Neuronal stem cell (in vitro differentiated cells): ENCODE measurements at regions not wholly inside any gene's neighbourhood (a gene's known extent, or its start where the extent isn't known, plus 50 kb on each side); places are given as distances from the start of the nearest gene placed in this dataset.
A peak's percentile ranks its signal among the peaks of the same experiment; 100 is the strongest.

Experiments
- DNase-seq: peaks from one replicate; pipeline ENCODE4 v3.0.0-alpha.2; 2013; ENCODE audit warnings: low spot score
- H2AFZ ChIP-seq: one replicate; pipeline ENCODE4 v1.6.1; 2013; ENCODE audit warnings: mild to moderate bottlenecking, low read length, inconsistent platforms
- H2AK5ac ChIP-seq: 2 replicates; pipeline ENCODE4 v1.6.1; 2013; ENCODE audit warnings: low read depth, mild to moderate bottlenecking, inconsistent platforms, low read length, moderate library complexity, mixed read lengths
- H2BK120ac ChIP-seq: 2 replicates; pipeline ENCODE4 v1.6.1; 2013; ENCODE audit warnings: low read depth, mild to moderate bottlenecking, inconsistent platforms, low read length, moderate library complexity, mixed read lengths
- H2BK12ac ChIP-seq: one replicate; pipeline ENCODE4 v1.6.1; 2013; ENCODE audit warnings: low read length, inconsistent platforms
- H2BK15ac ChIP-seq: 2 replicates; pipeline ENCODE4 v1.6.1; 2013; ENCODE audit warnings: mild to moderate bottlenecking, low read length, inconsistent platforms, mixed read lengths
- H2BK5ac ChIP-seq: one replicate; pipeline ENCODE4 v1.6.1; 2013; ENCODE audit warnings: inconsistent platforms, mild to moderate bottlenecking, low read length, moderate library complexity
- H3K14ac ChIP-seq: one replicate; pipeline ENCODE4 v1.6.1; 2013; ENCODE audit warnings: low read length, inconsistent platforms
- H3K18ac ChIP-seq: 2 replicates; pipeline ENCODE4 v1.6.1; 2013; ENCODE audit warnings: low read length, inconsistent platforms
- H3K23ac ChIP-seq: 2 replicates; pipeline ENCODE4 v1.6.1; 2013; ENCODE audit warnings: low read depth, mild to moderate bottlenecking, mixed read lengths, low read length, inconsistent platforms; ENCODE audit not compliant: poor library complexity
- H3K27ac ChIP-seq: replicated peaks from 3 replicates; pipeline ENCODE4 v1.5.1; 2013; ENCODE audit warnings: low read length, inconsistent platforms
- H3K27me3 ChIP-seq, 3 experiments: 2 replicates each; pipeline ENCODE4 v1.6.1; 2013; ENCODE audit warnings: low read length in 3 of 3, mild to moderate bottlenecking in 2 of 3, inconsistent platforms in 1 of 3, low read depth in 1 of 3, mixed read lengths in 1 of 3, moderate library complexity in 1 of 3; ENCODE audit not compliant: control insufficient read depth in 3 of 3, insufficient read depth in 3 of 3
- H3K36me3 ChIP-seq, 2 donors: replicated peaks in 1 of 2; 2 replicates each; pipeline ENCODE4 v1.6.1; 2013; ENCODE audit warnings: low read length in 2 of 2; ENCODE audit not compliant: control insufficient read depth in 2 of 2, insufficient read depth in 2 of 2
- H3K4ac ChIP-seq: 2 replicates; pipeline ENCODE4 v1.6.1; 2013; ENCODE audit warnings: inconsistent platforms, mild to moderate bottlenecking, low read length, moderate library complexity
- H3K4me1 ChIP-seq, 2 donors: 1 replicate in 1 of 2; 2 replicates in 1 of 2; pipeline ENCODE4 v1.6.1; 2013; ENCODE audit warnings: low read length in 2 of 2, low read depth in 1 of 2; ENCODE audit not compliant: control insufficient read depth in 2 of 2, insufficient read depth in 1 of 2
- H3K4me2 ChIP-seq: one replicate; pipeline ENCODE4 v1.6.1; 2013; ENCODE audit warnings: mild to moderate bottlenecking, low read length, inconsistent platforms; ENCODE audit not compliant: insufficient read depth, poor library complexity, severe bottlenecking
- H3K4me3 ChIP-seq, 2 donors: 2 replicates each; pipeline ENCODE4 v1.5.1; 2013; ENCODE audit warnings: low read length in 2 of 2, mild to moderate bottlenecking in 2 of 2, inconsistent platforms in 1 of 2, moderate library complexity in 1 of 2
- H3K79me1 ChIP-seq: one replicate; pipeline ENCODE4 v1.6.1; 2013; ENCODE audit warnings: low read depth, mild to moderate bottlenecking, inconsistent platforms, low read length, moderate library complexity
- H3K9ac ChIP-seq: one replicate; pipeline ENCODE4 v1.6.1; 2013; ENCODE audit warnings: mild to moderate bottlenecking, low read depth, low read length, inconsistent platforms; ENCODE audit not compliant: poor library complexity
- H3K9me3 ChIP-seq, 2 donors: replicated peaks in 1 of 2; 2 replicates each; pipeline versions ENCODE3 to v1.6.1; 2013; ENCODE audit warnings: low read length in 2 of 2, mild to moderate bottlenecking in 2 of 2, inconsistent platforms in 1 of 2, low read depth in 1 of 2, mixed read lengths in 1 of 2, moderate library complexity in 1 of 2; ENCODE audit not compliant: control insufficient read depth in 2 of 2, insufficient read depth in 1 of 2
- H4K8ac ChIP-seq: one replicate; pipeline ENCODE4 v1.6.1; 2013; ENCODE audit warnings: low read depth, mild to moderate bottlenecking, inconsistent platforms, low read length, moderate library complexity
- H4K91ac ChIP-seq: one replicate; pipeline ENCODE4 v1.6.1; 2013; ENCODE audit warnings: low read length, low read depth, mild to moderate bottlenecking, inconsistent platforms; ENCODE audit not compliant: poor library complexity
- WGBS, 2 donors: extraction: QIAGEN DNeasy Blood & Tissue Kit; methylation state at CpG; one replicate each; pipeline ENCODE4 v1.1.7; 2013; ENCODE audit warnings: missing lambda C conversion rate in 2 of 2, mixed read lengths in 1 of 2; ENCODE audit not compliant: insufficient read length in 2 of 2, insufficient replicate concordance in 1 of 2; ENCODE audit errors: extremely low coverage in 2 of 2; 5-methylcytosine and 5-hydroxymethylcytosine counted together

- Histone ChIP-seq H3K4me3 (peak overlapping the region in 1 of 2 donors; percentile 40), H2BK5ac (no peak overlapping the region), H3K4me1 (peaks cover 13 to 23% of the 10 kb centered on the region in 2 donors), H3K79me1 (peaks cover 20% of the 10 kb centered on the region), H3K27ac (no peak overlapping the region), H4K8ac (peak overlapping the region; percentile 57), H3K14ac (peak overlapping the region; percentile 40), H3K36me3 (peaks cover 21 to 77% of the 10 kb centered on the region in 2 donors), H2BK15ac (no peak overlapping the region), H2AK5ac (no peak overlapping the region), H2BK12ac (no peak overlapping the region), H2AFZ (no peak overlapping the region), H4K91ac (peak overlapping the region; percentile 31), H3K27me3 (no peaks in the 10 kb centered on the region), H3K4me2 (no peak overlapping the region), H3K9me3 (peaks cover 2% of the 10 kb centered on the region in 2 donors), H3K18ac (peak overlapping the region; percentile 36), H3K23ac (peak overlapping the region; percentile 6), H3K4ac (no peak overlapping the region), H3K9ac (no peak overlapping the region), H2BK120ac (no peak overlapping the region)
- DNase-seq: no peak
- no CpG with 5 or more reads among the region's 11 CpGs for WGBS, 2 donors
Measured at GRCh38 chr2:120923426-120923825, 187.8 kb downstream of the GLI2 start.

- no peak overlapping the region for H2AFZ ChIP-seq
- H2BK12ac ChIP-seq: no peak overlapping the region
- no peaks in the 10 kb centered on the region for H3K27me3 ChIP-seq
- peaks cover 11 to 17% of the 10 kb centered on the region in 2 donors for H3K4me1 ChIP-seq
- DNase-seq: no peak
- no peak overlapping the region for H3K4me2 ChIP-seq
- H2BK120ac ChIP-seq: no peak overlapping the region
- H2AK5ac ChIP-seq: no peak overlapping the region
- H2BK15ac ChIP-seq: no peak overlapping the region
- no peak overlapping the region for H4K91ac ChIP-seq
- H3K9ac ChIP-seq: no peak overlapping the region
- no peak overlapping the region for H3K4ac ChIP-seq
- peaks cover 17% of the 10 kb centered on the region for H3K79me1 ChIP-seq
- H3K4me3 ChIP-seq: no peak overlapping the region
- no peak overlapping the region for H3K23ac ChIP-seq
- WGBS, 2 donors: no CpG with 5 or more reads among the region's 5 CpGs
- H3K9me3 ChIP-seq: peaks cover 3 to 11% of the 10 kb centered on the region in 2 donors
- H2BK5ac ChIP-seq: no peak overlapping the region
- no peak overlapping the region for H4K8ac ChIP-seq
- H3K14ac ChIP-seq: no peak overlapping the region
- H3K18ac ChIP-seq: no peak overlapping the region
- H3K36me3 ChIP-seq: peaks cover 23 to 78% of the 10 kb centered on the region in 2 donors
- no peak overlapping the region for H3K27ac ChIP-seq
Measured at GRCh38 chr2:120924924-120925323, 189.3 kb downstream of the GLI2 start.

DNA sequence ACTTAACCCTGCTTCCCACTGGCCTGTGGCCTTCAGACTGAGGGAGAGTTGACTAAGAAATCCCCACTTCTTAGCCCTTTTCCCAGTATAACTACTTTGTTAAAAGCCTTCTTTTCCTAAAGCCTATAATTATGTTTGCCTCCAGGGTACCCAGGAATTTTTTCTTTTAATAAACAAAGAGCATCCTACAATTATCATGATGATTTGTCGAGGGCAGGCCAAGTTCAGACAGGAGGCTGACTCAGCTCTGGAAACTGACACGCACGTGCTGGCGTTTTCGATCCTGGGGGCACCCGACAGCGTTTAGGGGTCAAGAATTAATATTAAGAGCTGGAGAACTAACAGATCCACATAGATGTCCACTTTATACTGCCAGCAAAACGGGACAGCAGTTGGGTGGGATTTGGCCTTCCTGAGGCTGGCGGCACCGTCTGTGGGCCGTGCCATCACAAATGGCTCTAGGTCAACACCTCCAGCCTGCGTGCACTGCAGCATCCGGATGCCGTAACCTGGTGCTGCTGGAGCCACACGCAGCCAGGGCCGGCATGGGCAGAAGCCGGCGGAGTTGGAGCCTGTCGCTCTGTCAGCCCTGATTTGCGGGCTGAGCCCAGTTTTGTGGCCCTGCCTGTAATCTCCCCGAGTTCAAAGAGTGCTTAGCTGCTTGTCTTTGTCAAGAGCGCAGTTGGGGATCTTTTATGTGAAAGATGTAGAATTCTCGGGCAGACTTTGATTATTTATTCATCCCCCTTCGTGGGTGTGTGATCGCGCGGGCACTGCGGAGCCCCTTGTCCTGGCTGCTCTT lies 191.0 kb downstream of the GLI2 start:
- Histone ChIP-seq H2AK5ac (no peak overlapping the region), H4K91ac (no peak overlapping the region), H3K4ac (no peak overlapping the region), H3K18ac (no peak overlapping the region), H3K9me3 (peaks cover 13 to 21% of the 10 kb centered on the region in 2 donors), H3K23ac (no peak overlapping the region), H3K4me2 (no peak overlapping the region), H4K8ac (no peak overlapping the region), H3K36me3 (peaks cover 34 to 87% of the 10 kb centered on the region in 2 donors), H2BK120ac (no peak overlapping the region), H3K9ac (no peak overlapping the region), H2BK12ac (no peak overlapping the region), H3K14ac (no peak overlapping the region), H2BK15ac (no peak overlapping the region), H3K4me3 (no peak overlapping the region), H3K4me1 (peaks cover 0 to 7% of the 10 kb centered on the region in 2 donors), H3K79me1 (peaks cover 27% of the 10 kb centered on the region), H2BK5ac (no peak overlapping the region), H3K27ac (no peak overlapping the region), H3K27me3 (no peaks in the 10 kb centered on the region), H2AFZ (no peak overlapping the region)
- WGBS, 2 donors: no CpG with 5 or more reads among the region's 28 CpGs
- no peak for DNase-seq

DNA sequence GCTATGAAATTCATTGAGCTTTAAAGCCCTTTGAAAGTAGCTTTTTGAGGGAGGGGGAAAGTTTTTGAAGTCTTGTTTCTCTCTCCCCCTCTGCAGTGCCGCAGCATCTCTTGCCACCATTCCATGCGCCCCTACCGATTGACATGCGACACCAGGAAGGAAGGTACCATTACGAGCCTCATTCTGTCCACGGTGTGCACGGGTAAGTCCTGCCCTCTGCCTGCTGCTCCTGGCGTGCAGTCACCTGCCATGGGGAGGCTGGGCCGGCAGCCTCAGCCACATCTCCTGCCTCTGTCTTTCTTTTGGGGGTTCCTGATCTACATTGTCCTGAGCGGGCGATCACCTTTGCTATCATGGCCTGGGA lies 191.6 kb downstream of the GLI2 start:
- Histone ChIP-seq H3K4me2 (no peak overlapping the region), H3K9ac (no peak overlapping the region), H3K9me3 (peaks cover 13 to 21% of the 10 kb centered on the region in 2 donors), H4K91ac (no peak overlapping the region), H2BK12ac (no peak overlapping the region), H3K4me3 (no peak overlapping the region), H3K23ac (peak overlapping the region; percentile 38), H3K79me1 (peaks cover 28% of the 10 kb centered on the region), H4K8ac (no peak overlapping the region), H3K18ac (peak overlapping the region; percentile 25), H3K27ac (no peak overlapping the region), H2AK5ac (no peak overlapping the region), H3K14ac (peak overlapping the region; percentile 26), H3K4me1 (peaks cover 1 to 8% of the 10 kb centered on the region in 2 donors), H3K4ac (no peak overlapping the region), H2BK5ac (no peak overlapping the region), H2BK120ac (no peak overlapping the region), H3K36me3 (peaks cover 33 to 85% of the 10 kb centered on the region in 2 donors), H2BK15ac (no peak overlapping the region), H3K27me3 (no peaks in the 10 kb centered on the region), H2AFZ (no peak overlapping the region)
- DNase-seq: no peak
- no CpG with 5 or more reads among the region's 11 CpGs for WGBS, 2 donors
